ENCODE measurements at regions not wholly inside any gene's neighbourhood (a gene's known extent, or its start where the extent isn't known, plus 50 kb on each side); places are given as distances from the start of the nearest gene placed in this dataset.

DNA sequence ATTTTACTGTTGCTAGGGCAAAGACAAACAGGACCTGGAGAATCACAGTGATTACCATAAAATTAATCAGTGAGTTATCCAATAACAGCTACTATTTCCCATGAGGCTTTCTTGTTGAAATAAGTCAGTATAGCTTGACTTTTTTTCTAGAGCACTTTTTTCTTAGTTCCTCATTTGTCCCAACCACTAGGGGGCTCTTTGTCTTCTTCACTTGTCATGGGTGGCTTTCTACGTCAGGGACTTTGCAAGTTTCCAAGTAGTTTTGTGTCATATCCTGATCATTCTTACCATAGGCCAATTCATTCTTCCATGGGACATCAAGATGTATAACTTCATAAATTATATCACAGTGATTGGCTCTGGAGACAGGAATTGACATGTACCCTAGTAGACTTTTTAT is 1019.6 kb upstream of the PIK3C3 start:
- H3K4me1 ChIP-seq = no peaks in the 10 kb centered on the region
- DNase-seq = no peak
- intact Hi-C loops (cut with DNase I; ENCODE audit: low total_unique reads) = no loop called here
- no peak for TF ChIP-seq POLR2A (IDR thresholded peaks at IDR 0.05)
- TF ChIP-seq, protein P1, sequence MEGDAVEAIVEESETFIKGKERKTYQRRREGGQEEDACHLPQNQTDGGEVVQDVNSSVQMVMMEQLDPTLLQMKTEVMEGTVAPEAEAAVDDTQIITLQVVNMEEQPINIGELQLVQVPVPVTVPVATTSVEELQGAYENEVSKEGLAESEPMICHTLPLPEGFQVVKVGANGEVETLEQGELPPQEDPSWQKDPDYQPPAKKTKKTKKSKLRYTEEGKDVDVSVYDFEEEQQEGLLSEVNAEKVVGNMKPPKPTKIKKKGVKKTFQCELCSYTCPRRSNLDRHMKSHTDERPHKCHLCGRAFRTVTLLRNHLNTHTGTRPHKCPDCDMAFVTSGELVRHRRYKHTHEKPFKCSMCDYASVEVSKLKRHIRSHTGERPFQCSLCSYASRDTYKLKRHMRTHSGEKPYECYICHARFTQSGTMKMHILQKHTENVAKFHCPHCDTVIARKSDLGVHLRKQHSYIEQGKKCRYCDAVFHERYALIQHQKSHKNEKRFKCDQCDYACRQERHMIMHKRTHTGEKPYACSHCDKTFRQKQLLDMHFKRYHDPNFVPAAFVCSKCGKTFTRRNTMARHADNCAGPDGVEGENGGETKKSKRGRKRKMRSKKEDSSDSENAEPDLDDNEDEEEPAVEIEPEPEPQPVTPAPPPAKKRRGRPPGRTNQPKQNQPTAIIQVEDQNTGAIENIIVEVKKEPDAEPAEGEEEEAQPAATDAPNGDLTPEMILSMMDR (IDR thresholded peaks at IDR 0.05 in 8 of 11, conservative IDR thresholded peaks at IDR 0.05 in 3 of 11) = peak in 1 of 11 experiments; percentile 10
- H3K36me3 ChIP-seq = no peaks in the 10 kb centered on the region
- H3K27me3 ChIP-seq (replicated peaks in 1 of 7) = no peaks in the 10 kb centered on the region
- no peak overlapping the region for H3K27ac ChIP-seq
- H3K4me3 ChIP-seq = no peak overlapping the region
- H3K9me3 ChIP-seq = no peaks in the 10 kb centered on the region
- WGBS, 5 donors = 9 to 35% (median 16%) methylated on average over 1 of the region's 1 CpG

DNA sequence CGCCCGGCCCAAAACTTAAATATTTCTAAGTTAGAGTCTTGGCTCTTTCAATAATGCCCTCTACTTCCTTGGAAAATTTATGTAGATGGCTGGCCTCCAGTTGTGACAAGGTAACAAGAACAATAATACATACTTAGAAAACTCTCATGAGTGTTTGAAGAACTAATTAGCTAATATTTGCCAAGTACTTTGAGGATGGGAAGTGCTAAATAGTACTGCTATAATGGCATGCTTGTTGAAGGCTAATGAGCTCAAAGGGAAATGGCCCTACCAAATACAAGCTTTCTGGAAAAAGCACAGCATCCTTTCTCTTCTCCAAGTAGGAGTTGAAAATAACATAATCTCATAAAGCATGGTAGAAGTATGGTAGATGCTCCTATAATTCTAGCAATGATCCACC is 1022.2 kb upstream of the PIK3C3 start:
- WGBS, 5 donors = 65 to 97% (median 85%) methylated on average over 2 of the region's 2 CpGs
- no peak for TF ChIP-seq POLR2AphosphoS5 (IDR thresholded peaks at IDR 0.05)
- TF ChIP-seq POLR2A (IDR thresholded peaks at IDR 0.05) = no peak
- TF ChIP-seq, protein P1 (IDR thresholded peaks at IDR 0.05 in 8 of 11, conservative IDR thresholded peaks at IDR 0.05 in 3 of 11) = no peak
- intact Hi-C loops (cut with DNase I; ENCODE audit: low total_unique reads) = no loop called here
- Histone ChIP-seq H3K4me1 (no peaks in the 10 kb centered on the region), H3K27ac (no peak overlapping the region), H3K36me3 (no peaks in the 10 kb centered on the region), H3K9me3 (no peaks in the 10 kb centered on the region), H3K4me3 (no peak overlapping the region), H3K27me3 (replicated peaks in 1 of 7) (no peaks in the 10 kb centered on the region)
- DNase-seq = no peak

DNA sequence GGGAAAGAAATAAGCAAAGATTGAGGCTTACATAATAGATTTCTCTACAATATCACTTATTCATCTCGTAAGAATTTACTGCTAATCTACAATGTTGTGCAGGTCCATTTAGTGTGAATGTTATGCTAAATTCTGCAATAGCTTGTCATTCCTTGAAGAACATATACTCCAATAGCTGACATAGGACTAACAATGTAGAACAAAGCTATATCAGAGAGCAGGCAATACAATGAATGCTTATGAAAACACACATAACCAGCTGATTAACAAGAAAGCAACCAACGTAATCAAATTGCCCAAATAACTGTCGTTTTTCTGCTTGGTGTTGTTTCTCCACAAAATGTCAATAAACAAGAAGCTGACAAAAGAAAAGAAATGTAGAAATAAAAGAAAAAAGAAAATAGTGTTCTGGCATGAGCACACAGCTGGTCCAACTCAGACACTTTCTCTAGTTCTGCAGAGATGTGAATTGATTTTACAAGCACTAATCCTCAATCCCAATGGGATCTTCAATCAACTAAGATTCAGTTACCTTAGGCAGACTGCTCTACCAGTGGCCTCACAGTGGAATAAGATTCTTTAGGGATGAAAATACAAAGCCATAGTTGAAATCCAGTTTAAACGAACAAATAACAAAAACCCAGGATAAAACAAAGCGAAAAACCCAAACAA is 1024.7 kb upstream of the PIK3C3 start:
- Histone ChIP-seq H3K9me3 (peaks cover 0 to 3% (median 0%) of the 10 kb centered on the region in 8 donors), H3K4me1 (no peaks in the 10 kb centered on the region), H3K27ac (no peak overlapping the region), H3K27me3 (replicated peaks in 1 of 7) (no peaks in the 10 kb centered on the region), H3K36me3 (no peaks in the 10 kb centered on the region), H3K4me3 (no peak overlapping the region)
- 79 to 90% (median 81%) methylated on average over 5 of the region's 5 CpGs for WGBS, 5 donors
- no peak for DNase-seq
- intact Hi-C loops (cut with DNase I; ENCODE audit: low total_unique reads) = no loop called here
- TF ChIP-seq, protein P1 (IDR thresholded peaks at IDR 0.05 in 8 of 11, conservative IDR thresholded peaks at IDR 0.05 in 3 of 11) = no peak
- TF ChIP-seq POLR2A (IDR thresholded peaks at IDR 0.05) (no peak), POLR2AphosphoS5 (IDR thresholded peaks at IDR 0.05) (no peak)

DNA sequence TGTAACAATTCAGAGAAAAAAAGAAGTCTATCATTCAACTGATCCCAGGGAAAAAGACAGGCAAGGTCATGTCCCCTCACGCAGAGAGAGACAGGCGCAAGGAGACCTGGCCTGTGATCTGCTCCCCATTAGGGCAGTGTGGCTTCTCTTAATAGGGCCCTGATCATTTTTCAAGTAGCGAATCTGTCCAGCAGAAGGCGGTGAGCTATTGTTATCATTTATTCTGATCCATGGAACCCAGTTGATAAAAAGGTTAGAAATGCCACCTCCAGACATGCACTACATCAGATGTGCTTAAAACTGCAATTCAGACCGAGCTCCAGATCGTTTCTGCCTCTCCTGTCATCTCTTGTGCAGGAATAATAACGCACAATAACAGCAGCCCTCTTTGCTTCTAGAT is 1025.6 kb upstream of the PIK3C3 start:
- H3K9me3 ChIP-seq = peaks cover 0 to 3% (median 0%) of the 10 kb centered on the region in 8 donors
- H3K4me3 ChIP-seq = no peak overlapping the region
- no peaks in the 10 kb centered on the region for H3K36me3 ChIP-seq
- no peak for DNase-seq
- intact Hi-C loops (cut with DNase I; ENCODE audit: low total_unique reads) = no loop called here
- no peak overlapping the region for H3K27ac ChIP-seq
- WGBS, 5 donors = 73 to 79% (median 78%) methylated on average over 7 of the region's 7 CpGs
- H3K4me1 ChIP-seq = no peaks in the 10 kb centered on the region
- TF ChIP-seq, protein P1 (IDR thresholded peaks at IDR 0.05 in 8 of 11, conservative IDR thresholded peaks at IDR 0.05 in 3 of 11) = no peak
- no peak for TF ChIP-seq POLR2AphosphoS5 (IDR thresholded peaks at IDR 0.05)
- no peak for TF ChIP-seq POLR2A (IDR thresholded peaks at IDR 0.05)
- H3K27me3 ChIP-seq (replicated peaks in 1 of 7) = no peaks in the 10 kb centered on the region
